Fibroblast of the aortic adventitia (primary cell): ENCODE measurements at regions not wholly inside any gene's neighbourhood (a gene's known extent, or its start where the extent isn't known, plus 50 kb on each side); places are given as distances from the start of the nearest gene placed in this dataset.

Experiments
- DNase-seq: peaks from one replicate; pipeline ENCODE4 v3.0.0-alpha.2; 2010; ENCODE audit warnings: low read depth
- H3K4me3 ChIP-seq: 2 replicates; pipeline ENCODE4 v1.5.1; 2011; ENCODE audit warnings: low read depth, mild to moderate bottlenecking, control low read depth, low read length, moderate library complexity
- TF ChIP-seq, protein P1 (sequence below): IDR thresholded peaks from 2 replicates; pipeline ENCODE4 v1.5.1; 2011; ENCODE audit warnings: mild to moderate bottlenecking, low read length, control low read depth, inconsistent platforms; ENCODE audit not compliant: insufficient read depth

DNA sequence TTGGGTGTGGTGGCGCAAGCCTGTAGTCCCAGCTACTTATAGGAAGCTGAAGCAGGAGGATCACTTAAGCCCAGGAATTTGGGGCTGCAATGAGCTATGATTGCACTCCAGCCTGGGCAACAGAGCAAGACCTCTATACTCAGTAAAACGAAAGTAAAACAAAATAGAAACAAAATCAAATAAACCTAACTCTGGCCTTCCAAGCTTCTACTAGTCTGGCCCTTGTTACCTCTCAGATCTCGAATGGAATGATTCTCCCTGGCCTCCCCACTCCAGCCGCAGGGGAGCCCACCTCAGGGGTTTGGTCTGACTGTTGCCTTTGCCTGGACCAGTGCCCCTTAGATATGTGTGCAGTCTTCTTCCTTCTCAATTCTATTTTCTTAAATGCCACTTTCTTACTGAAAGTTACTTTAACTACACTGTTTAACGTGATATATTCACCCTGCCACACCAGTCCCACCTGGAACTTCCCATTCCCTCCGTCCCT, 160.0 kb upstream of the GCFC2 start:
- TF ChIP-seq, protein P1, sequence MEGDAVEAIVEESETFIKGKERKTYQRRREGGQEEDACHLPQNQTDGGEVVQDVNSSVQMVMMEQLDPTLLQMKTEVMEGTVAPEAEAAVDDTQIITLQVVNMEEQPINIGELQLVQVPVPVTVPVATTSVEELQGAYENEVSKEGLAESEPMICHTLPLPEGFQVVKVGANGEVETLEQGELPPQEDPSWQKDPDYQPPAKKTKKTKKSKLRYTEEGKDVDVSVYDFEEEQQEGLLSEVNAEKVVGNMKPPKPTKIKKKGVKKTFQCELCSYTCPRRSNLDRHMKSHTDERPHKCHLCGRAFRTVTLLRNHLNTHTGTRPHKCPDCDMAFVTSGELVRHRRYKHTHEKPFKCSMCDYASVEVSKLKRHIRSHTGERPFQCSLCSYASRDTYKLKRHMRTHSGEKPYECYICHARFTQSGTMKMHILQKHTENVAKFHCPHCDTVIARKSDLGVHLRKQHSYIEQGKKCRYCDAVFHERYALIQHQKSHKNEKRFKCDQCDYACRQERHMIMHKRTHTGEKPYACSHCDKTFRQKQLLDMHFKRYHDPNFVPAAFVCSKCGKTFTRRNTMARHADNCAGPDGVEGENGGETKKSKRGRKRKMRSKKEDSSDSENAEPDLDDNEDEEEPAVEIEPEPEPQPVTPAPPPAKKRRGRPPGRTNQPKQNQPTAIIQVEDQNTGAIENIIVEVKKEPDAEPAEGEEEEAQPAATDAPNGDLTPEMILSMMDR: no peak
- DNase-seq: no peak

DNA sequence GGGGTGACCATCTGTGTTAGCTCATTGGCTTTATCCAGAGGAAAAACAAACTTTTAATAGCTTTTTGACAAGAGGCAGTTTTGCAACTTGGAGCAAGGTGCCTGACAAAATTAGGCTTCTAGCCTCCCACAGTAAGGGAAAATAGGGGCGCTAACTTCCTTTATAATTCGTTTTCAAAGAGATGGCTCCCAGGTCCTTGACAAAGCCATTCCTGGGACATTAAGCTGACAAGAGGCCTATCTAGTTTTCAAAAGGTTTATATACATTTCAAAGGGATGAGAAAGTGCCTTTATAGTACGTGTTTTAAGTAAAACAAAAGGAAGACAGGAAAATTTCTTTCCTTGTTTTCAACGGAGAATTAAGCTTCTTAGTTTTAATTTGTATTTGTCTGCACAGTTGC, 159.4 kb upstream of the GCFC2 start:
- no peak for DNase-seq
- TF ChIP-seq, protein P1: no peak
- no peak overlapping the region for H3K4me3 ChIP-seq

More for the DNA sequence above, 160.0 kb upstream of the GCFC2 start:
- H3K4me3 ChIP-seq: no peak overlapping the region

DNA sequence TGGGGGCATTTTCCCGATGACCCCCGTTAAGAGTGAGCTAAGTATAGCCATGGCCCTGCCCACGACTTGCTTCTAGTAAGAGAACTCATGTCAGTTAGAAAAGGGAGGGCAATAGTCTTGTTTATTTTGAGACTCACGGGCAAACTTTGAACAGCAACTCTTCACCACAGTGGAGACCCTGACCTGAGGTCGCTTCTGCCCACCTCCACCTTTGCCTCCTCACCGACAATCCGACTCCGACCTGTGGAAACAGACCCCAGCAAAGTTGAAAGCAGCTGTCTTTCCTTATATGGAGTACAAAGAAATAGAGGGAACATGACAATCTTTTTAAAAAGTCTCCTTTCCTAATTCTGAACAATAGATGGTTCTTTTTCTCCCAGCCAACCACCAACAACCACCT, 155.0 kb upstream of the GCFC2 start:
- H3K4me3 ChIP-seq: no peak overlapping the region
- TF ChIP-seq, protein P1: no peak
- DNase-seq: no peak

DNA sequence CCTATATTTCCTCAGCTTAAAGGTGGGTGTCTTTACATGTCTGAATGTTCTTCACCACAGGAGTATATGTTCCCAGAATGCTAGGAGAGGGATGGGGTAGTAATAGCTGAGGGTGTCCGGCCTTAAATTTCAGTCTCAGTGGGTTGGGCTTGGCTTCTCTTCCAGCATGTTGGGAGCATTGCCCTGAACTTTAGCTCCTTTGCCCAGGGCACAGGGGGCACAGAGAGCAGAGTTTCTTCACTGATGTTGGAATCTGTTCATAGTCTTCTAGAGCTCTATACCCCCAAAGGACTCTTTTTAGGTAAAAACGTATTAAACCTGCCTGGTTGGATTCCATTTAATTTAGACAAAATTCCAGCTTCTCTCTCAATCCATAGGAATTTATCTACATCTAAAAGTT, 154.4 kb upstream of the GCFC2 start:
- TF ChIP-seq, protein P1: no peak
- no peak for DNase-seq
- H3K4me3 ChIP-seq: no peak overlapping the region

DNA sequence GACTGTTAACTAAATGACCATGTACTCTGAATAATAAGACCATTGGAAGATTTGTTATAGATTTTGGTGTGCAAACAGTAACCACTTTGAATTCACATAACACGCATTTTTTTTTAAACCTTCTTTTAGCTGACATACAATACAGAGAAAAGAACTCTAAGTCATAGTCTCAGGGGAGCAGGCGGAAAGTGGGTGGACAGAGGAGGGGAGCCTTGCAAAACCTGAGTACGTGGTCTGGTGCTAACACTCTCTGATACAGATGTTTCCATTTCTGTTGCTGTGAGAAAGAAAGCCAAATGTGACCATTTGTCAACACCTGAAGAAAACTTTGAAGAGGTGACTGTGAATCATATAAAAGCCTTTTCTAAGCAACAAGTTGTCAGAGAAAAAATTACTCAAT, 151.8 kb upstream of the GCFC2 start:
- no peak overlapping the region for H3K4me3 ChIP-seq
- TF ChIP-seq, protein P1: no peak
- no peak for DNase-seq

DNA sequence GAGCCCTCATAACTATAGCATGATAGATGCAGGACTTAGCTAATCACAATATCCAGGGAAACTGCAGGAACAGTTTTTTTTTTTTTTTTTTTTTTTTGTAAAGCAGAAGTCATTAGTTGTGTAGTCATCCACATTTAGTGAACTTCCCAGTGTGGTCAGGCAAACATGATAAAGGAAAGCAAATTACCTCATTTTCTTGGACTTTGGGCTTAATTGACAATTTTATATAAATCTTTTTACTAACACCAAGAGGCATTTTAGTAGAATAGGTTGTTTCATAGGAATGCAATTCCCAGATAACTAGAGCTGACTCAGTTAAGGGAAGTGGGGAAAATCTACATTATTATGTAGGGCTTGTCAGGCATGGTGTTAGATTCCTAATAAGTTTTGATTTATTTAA, 142.7 kb upstream of the GCFC2 start:
- no peak for DNase-seq
- no peak overlapping the region for H3K4me3 ChIP-seq
- TF ChIP-seq, protein P1: no peak

DNA sequence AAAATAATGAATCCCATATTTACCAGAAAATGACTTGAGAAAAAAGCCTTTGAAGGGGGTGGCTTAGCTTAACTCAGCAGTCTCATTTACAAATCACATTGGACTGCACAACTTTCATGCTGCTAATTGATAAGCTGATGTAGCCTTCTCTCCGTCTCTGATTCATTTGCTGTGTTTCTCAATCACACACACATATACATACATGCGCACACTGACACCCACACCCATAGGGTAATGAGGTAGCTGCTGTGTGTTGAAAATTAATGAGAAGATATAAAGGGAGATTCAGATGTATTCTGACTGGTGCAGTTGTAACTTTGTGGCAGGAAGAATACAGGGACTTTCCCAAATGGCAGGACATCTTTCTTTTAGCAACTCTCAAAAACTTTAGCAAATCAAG, 141.9 kb upstream of the GCFC2 start:
- no peak overlapping the region for H3K4me3 ChIP-seq
- no peak for DNase-seq
- TF ChIP-seq, protein P1: no peak
